KBM-7 (cell line): ENCODE measurements at regions not wholly inside any gene's neighbourhood (a gene's known extent, or its start where the extent isn't known, plus 50 kb on each side); places are given as distances from the start of the nearest gene placed in this dataset.

Source experiments
- DNase-seq: peaks from one replicate; pipeline ENCODE4 v3.0.0-alpha.2; 2015
- in situ Hi-C: fragments of 300-500 bp; cut with MboI; formaldehyde crosslinking; loops from 2 replicates; pipeline ENCODE4 v1.14.3; 2020; ENCODE audit warnings: low sequenced_read_pairs, low pct_unique_long_range_greater_than_20kb, mixed read lengths

DNA sequence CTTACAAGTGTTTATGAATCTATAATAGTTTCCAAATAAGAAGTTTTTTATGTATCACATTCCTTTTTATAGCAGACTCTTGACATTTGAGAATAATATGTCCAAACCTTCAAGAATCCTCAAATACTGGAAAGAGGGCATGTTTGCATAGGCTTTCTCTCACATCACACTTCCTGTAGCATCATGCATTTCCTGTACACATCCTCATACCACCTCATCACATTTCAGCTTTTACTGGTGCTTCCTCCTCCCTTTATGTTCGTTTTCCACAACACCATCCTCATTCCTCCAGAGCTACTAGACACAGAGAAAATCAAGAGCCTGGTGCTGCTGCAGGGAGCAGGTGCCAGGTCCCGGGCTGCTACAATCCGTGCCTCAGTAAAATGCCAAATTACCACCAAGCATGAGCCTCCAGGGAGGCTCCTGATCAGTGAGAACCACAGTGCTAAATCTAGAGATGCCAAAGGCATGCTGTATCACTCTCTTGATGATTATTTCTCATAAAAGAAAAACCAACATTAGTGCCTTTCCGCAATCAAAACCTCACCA, 137.7 kb upstream of the CYP1B1 start:
- DNase-seq, result no peak
- in situ Hi-C loops, result no loop called here

DNA sequence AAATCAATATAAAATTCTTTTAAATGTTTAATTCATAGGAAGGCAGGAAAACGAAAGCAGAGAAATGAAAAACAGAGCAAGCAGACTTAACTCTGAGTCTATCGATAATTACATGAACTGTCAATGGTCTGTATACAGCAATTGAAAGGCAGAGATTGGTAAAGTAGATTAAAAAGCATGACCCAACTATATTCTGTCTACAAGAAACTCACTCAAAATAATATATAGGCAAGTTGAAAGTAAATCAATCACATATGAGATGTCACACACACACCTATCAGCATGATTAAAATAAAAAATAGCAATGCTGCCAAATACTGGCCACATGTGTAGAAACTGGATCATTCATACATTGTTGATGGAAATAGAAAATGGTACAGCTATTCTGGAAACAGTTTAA, 136.4 kb upstream of the CYP1B1 start:
- in situ Hi-C loops, result no loop called here
- DNase-seq, result no peak

DNA sequence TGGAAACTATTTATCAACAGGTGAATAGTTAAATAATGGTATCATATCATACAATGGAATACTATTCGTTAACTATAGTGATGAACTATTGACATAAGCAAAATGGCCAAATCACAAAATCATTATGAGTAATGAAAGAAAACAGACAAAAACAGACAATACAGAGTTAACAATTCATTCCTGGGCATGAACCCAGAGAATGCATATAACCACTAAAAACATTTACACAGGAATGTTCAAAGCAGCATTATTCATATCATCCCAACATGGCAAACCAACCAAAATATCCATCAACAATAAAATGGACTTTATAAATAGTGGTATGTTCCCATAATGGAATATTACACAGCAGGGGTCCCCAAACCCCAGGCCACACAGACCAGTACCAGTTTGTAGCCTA, 131.2 kb upstream of the CYP1B1 start:
- in situ Hi-C loops, result no loop called here
- DNase-seq, result no peak

DNA sequence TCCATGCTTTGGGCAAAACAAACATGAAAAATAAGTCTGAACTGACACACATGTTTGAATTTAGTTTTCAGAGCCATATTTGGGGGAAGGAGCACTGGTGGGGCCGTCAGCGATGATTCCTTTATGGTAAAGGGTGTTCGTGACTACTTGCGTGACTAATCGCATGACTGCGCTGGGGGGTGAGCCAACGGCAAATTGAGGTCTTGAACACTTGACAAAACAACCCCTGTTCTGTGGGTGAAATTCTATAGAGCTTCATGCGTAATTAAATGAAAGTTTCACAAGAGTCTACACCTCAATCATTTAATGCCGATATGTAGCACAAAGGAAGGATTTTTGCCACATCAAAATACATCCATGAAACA, 127.5 kb upstream of the CYP1B1 start:
- DNase-seq, result no peak
- in situ Hi-C loops, result no loop called here

DNA sequence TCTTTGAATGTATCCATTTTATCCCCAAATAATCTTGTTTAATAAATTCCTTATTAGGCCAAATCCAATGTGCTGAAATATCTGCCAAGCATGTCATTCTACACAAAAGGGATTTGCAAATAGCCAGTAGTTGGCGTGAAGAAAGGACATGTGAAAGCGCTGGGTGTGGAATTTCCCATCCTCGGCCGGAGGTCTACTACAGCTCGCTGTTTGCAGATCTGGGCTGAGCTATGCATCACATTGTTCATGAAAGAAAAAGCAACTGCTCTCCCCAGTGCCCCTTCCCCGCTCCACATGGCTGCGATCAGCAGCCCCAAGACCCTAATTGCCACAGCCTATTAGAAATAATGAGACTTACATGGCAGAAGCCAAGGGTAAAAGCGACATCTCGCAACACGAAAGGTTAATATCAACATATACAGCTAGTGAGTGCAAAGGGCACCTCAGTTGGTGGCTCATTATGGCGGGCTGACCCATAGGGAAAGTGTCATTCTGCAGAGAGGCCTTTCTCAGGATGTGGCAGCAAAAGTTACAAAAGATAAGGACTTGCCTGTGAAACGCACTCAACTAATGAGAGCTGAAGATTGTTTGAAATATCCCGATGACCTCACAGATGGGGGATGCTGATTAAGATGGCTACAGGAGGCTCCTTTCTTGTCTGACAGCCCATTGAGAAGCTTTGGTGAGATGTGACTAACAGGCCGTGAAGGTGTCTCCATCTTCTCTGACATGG, 126.9 kb upstream of the CYP1B1 start:
- no peak for DNase-seq
- in situ Hi-C loops, result no loop called here

DNA sequence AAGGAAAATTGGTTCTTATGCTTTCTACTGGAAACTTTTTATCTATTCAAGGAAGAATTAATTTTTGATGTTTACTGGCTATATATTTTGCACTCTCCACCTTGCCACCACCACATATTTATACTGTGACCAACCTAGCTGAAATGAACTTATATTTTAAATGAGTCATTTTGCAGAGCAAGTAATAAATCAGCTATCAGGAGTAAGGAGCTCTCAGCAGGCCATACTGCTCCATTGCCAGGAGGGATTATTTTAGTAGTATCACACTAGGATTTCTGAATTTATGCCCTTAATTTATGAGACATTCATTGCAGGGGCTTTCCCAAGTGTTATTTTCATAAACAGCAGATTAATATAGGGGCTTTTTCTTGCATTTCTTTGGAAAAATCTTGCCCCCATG, 125.8 kb upstream of the CYP1B1 start:
- DNase-seq, result no peak
- in situ Hi-C loops, result no loop called here

DNA sequence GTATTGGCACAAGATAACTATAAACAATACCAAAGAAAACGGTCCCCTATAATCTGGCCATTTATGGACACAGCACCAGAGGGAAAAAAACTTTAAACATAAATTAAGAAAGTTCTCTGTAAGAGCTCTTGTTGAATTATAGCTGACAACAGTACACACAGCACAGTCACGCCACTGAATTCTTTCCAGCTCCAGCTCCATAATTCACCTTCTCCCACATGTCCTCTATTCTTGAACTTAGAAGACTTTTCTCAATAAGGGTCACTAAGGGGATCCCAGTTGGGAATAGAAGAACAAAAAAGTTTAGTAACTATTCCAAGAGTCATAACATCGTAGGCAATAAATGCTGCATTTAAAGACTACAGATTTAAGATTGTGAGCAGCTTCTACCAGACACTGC, 124.6 kb upstream of the CYP1B1 start:
- in situ Hi-C loops, result no loop called here
- DNase-seq, result no peak

DNA sequence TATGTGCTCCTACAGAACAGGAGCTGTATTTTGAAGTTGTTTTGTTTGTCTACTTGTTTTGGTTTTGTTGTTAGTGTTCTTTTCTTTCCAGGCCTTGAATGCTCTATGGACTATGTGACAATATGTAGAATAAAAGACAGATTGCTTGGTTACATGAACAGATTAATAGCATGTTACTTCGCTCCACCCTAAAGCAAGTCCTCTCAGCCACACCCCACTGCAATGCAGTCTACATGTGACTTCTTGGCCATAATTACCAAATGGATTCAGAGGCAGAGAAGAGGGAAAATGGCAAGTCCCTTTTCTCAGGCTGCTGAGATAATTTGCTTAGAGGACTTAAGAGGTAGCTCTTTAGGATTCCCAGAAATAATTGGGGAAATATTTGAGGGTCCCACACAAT, 123.2 kb upstream of the CYP1B1 start:
- in situ Hi-C loops, result no loop called here
- DNase-seq, result no peak

DNA sequence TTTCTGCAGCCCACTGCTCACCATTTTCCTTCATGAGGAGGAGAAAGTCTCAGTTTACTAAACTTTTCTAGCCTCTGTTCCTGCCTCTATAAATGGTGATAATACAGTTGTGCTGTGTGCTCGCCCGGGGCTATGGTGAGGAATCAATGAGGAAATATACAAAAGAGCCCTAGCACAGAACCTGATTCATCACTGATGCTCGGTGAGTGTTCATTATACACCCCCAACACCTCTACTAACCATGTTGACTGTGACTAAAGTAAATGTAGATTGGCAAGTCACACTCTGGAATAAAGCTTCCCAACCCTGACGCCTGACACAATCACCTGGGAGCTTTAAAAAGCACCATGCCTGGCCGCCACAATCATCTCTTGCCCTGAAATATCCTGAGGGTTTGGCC, 118.8 kb upstream of the CYP1B1 start:
- DNase-seq, result no peak
- in situ Hi-C loops, result no loop called here

DNA sequence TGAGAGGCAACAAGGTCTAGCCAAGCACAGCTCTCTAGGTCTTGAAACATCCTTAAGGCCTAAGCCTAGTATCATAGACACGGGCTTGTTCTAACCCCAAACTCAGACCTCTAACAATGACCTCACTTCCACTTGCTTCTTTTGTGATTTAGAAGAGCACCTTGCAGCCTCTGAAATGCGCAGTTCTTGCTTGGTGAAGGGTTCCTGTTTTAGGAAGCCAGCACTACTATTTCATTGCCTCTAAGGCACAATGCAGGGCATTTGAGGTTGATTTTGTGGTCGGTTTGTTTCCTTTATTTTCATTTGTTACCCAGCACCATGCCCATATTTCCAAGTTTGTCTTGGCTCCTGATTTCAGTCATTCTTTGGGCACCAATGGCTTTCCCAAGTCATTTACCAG, 117.0 kb upstream of the CYP1B1 start:
- in situ Hi-C loops, result no loop called here
- peak; percentile 44 for DNase-seq

DNA sequence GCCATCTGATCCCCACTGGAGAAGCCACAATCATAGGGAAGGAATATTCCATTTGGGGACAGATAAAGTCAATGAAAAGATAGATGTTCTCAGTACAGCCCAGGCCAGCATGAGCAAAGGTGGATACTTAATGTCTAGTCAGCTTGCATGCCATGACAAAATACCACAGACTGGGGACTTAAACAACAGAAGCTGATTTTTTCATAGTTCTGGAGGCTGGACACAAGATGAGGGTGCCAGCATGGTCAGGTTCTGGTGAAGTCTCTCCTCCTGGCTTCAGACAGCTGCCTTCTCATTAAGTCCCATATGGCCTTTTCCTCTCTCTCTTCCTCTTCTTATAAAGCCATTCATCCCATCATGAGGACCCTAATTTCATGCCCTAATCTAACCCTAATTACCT, 116.1 kb upstream of the CYP1B1 start:
- no peak for DNase-seq
- in situ Hi-C loops, result no loop called here

DNA sequence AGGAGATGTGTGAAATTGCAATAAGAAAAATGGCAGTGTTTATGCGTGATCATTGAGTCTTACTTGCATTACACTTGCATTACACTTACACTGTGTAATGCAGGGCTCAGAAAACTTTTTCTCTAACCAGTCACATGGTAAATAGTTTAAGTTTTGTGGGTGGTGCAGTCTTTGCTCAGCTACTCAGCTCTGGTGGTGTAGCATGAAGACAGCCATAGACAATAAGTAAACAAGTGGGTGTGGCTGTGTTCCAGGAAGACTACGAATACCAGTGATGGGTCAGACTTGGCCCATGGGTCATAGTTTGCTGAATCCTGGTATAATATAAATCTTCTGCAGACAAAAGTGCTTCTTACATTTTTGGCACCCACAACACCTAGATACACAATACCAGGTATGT, 115.6 kb upstream of the CYP1B1 start:
- no peak for DNase-seq
- in situ Hi-C loops, result no loop called here

DNA sequence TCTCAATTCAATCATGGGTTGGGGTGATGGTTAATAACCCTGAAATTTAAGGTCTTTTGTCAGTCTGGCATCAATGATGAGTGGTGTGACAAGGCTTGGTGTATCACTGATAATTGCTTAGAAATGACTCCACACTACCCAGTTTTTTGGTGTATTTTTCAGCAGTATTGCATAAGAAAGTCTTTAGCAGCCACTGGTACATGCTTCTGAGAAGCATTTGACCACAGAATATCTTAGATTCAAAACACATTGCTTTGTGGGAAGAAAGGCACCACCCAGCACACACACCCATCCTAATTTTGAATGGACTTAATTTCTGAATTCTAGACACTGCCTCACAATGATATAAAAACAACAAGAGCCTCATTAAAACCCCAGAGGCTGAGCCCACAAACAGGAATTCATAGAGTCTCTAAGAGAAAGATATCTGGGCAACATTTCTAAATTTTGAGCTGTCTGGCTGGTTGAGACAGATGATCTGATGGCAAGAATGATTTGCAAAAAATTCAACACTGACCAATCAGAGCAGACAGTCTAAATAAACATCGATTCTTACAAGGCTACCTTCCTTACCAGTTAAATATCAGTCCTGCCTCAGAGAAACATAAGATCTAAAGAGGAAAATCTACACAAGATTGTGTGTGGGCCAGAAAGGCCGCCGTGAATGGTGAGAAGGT, 114.7 kb upstream of the CYP1B1 start:
- DNase-seq, result peak; percentile 15
- in situ Hi-C loops, result no loop called here

DNA sequence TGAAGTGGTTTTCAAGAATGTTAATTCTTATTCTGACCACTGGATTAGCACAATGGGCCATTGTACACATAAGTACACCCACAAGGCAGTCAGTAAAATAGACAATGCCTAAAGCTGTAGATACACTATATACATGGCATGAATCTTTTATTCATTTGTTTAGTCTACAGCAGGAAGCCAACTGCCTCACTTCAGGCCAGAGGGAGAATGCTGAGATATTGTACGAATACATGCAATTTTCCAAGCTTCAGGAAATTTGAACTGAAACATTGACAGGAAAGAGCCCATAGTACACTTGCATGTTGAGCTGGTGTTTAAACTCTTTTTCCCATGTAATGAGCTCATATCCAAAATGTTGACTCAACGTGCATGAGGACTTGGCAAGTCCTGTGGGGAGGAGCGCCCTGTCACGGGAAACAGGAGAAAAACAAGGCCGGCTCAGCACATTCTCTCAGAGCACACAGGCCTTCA, 111.6 kb upstream of the CYP1B1 start:
- DNase-seq, result no peak
- in situ Hi-C loops, result no loop called here

DNA sequence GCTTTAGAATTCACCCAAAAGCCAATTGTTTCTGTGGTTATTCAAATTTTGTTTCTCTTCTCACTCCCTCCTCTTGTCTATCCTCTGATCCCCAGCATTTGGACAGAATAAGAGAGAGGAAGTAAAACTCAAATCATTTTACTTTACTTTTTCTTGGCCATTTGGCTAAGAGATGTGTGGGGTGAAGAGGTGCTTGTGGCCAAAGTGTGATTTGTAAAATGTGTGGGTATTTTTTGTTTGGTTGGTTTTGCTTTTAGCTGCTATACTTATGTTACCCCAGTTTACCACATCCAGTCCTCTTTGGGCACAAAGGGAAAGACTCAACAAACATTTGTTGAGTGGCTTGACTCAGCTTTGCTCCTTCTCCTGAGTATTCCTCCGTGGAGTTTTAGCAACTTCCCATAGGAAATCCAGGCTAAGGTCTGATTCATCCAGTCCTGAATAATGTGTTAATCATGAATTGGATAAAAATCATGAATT, 109.1 kb upstream of the CYP1B1 start:
- peak; percentile 20 for DNase-seq

DNA sequence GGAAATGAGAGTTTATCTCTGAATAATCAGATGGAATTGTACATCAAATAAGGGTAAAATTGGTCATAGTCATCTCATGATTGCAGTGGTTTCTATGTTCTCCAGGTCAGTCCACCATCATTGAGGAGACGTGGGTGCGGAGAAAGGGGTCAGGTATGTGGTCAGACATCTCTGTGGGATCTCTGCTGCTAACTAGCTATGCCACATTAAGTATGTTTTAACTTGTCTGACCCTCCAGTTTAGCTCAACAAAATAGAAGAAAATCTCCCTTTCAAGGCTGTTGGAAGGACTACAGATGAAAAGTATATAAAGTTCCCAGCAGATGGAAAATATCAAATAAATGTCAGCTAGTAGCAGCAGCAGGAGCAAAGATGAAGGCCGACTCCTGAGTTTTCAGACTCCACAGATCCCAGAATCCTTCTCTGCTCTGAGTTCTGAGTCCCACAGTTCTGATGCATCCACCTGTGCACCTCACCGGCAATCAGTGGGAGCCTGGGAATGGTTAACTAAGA, 106.6 kb upstream of the CYP1B1 start:
- in situ Hi-C loops, result no loop called here
- no peak for DNase-seq

More for the DNA sequence above, 109.1 kb upstream of the CYP1B1 start:
- in situ Hi-C loops, result no loop called here

DNA sequence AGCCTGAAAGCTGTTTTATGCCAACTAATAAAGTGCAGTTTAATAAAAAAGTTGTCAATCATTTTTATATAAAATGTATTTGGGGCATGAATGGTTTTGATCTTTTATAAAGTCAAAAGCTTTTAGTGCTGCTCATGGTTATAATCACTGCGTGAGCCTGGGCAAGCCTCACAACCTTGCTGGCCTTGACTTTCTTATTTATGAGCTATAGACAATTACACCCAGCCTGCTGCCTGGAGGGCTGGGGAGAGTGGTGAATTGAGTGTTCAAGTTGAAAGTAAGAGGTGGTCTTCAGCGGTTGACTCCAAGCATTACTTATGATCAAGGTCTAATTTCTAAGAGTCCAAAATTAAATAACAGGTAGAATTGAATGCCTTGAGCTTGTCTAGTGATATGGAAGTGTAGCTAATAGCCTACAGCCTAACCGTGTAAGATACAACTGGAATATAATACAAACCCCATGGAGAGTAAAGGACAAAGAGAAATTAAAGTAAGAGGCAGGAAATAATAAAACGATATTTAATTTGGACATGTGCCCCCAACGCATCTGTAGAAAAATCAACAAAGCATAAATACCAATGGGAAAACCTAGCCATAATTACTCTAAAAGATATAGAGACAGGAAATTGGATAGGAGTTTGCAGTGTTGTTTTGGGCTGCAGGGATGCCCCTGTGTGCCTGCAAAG, 106.0 kb upstream of the CYP1B1 start:
- in situ Hi-C loops, result no loop called here
- DNase-seq, result no peak

DNA sequence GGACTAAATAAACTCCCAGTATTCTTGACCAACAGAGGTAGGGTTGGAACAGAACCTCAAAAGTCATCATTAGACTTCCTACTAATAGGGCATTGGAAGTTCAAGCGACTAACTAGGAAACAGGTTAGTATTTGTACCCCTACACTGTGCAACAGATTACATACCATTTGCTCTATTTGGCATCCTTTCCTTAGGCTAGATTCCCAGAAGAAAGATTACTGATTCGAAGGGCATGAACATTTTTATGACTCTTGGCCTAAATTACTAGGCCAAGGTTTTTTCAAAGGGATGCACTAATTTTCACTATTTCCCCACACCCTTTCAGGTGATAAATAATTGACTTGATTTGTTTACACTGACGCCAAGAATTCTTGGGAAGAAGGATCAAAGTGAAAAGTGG, 104.8 kb upstream of the CYP1B1 start:
- no peak for DNase-seq
- in situ Hi-C loops, result no loop called here

DNA sequence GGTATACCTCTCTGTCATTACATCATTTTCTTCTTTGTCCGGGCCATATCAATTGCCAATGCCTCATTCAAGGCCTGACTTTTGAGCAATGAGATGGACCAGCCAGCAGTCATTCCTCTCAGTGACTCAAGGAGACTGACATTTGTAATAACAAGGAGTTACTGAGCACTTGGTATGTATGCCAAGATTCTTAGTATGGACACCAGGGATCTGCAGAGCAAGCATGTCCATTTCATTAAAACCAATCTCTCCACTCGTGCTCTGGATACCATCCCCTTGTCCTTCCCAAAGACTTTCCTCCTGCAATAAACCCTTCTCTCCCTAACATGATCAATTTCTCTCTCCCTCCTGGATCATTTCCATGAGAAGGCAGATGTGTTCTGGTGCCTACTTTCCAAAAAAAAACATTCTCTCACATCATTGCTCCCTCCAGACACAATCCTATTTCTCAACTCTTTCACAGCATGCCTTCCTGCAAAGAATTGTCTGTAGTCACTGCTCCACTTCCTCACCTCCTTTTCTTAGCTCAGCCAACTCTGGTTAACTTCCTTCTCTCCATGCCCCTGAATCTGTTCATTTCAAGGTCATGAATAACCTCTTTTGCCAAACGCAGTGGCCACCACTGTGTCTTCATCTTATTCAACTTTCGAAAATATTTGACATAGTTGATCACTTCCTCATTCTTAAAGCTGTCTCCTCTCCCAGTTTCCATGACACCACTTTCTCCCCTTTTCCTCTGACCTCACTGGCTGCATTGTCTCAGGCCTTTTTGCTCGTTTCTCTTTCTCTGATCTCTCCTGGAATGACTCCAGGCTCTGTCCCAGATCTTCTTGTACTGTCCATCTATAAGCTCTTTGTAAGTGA, 102.8 kb upstream of the CYP1B1 start:
- peak; percentile 66 for DNase-seq
- in situ Hi-C loops, result no loop called here
